GM12878 (cell line): ENCODE measurements at regions not wholly inside any gene's neighbourhood (a gene's known extent, or its start where the extent isn't known, plus 50 kb on each side); places are given as distances from the start of the nearest gene placed in this dataset.

Experiments used
- ASH2L ChIP-seq: fragments of 300-600, 200-600 bp; sonication (generic); IDR thresholded peaks from 2 replicates; pipeline ENCODE4 v1.6.1; 2017; ENCODE audit warnings: low read depth, mild to moderate bottlenecking, borderline replicate concordance
- BACH1 ChIP-seq: fragments of 450-650 bp; IDR thresholded peaks from 2 replicates; pipeline ENCODE4 v1.6.1; 2017; ENCODE audit warnings: mild to moderate bottlenecking, borderline replicate concordance
- BMI1 ChIP-seq: fragments of 450-650 bp; IDR thresholded peaks from 2 replicates; pipeline ENCODE4 v1.6.1; 2016; ENCODE audit warnings: mild to moderate bottlenecking, moderate library complexity, borderline replicate concordance
- CEBPB ChIP-seq, 2 experiments: fragments of 150-350 bp in 1 of 2; IDR thresholded peaks; 2 replicates each; pipeline ENCODE4 v1.6.1; 2012 to 2014; ENCODE audit warnings: low read depth in 2 of 2, low read length in 2 of 2, borderline replicate concordance in 1 of 2, inconsistent platforms in 1 of 2
- EP300 ChIP-seq, 2 experiments: fragments of 150-350 bp in 1 of 2; IDR thresholded peaks; 2 replicates each; pipeline ENCODE4 v1.6.1; 2011 to 2012; ENCODE audit warnings: low read depth in 2 of 2, low read length in 2 of 2, borderline replicate concordance in 1 of 2, improper control_type of control experiment in 1 of 2, inconsistent platforms in 1 of 2; ENCODE audit not compliant: control insufficient read depth in 1 of 2
- NFYB ChIP-seq: IDR thresholded peaks from 2 replicates; pipeline ENCODE4 v1.6.1; 2011; ENCODE audit warnings: low read depth, mild to moderate bottlenecking, low read length, improper control_type of control experiment, moderate library complexity; ENCODE audit not compliant: insufficient read depth
- POLR2A ChIP-seq: IDR thresholded peaks from 2 replicates; pipeline ENCODE4 v1.6.1; 2011; ENCODE audit warnings: low read depth, mild to moderate bottlenecking, low read length
- POLR2AphosphoS5 ChIP-seq: IDR thresholded peaks from 2 replicates; pipeline ENCODE4 v1.6.1; 2011; ENCODE audit warnings: mild to moderate bottlenecking, low read length, inconsistent platforms
- TF ChIP-seq, protein P1 (sequence below), 3 experiments: IDR thresholded peaks in 2 of 3; conservative IDR thresholded peaks in 1 of 3; 2 replicates each; pipeline ENCODE4 v1.5.1; 2011; ENCODE audit warnings: low read depth in 3 of 3, low read length in 3 of 3, mild to moderate bottlenecking in 3 of 3, control low read depth in 2 of 3, moderate library complexity in 2 of 3, inconsistent platforms in 1 of 3, mixed read lengths in 1 of 3; ENCODE audit not compliant: control insufficient read depth in 2 of 3, insufficient read depth in 1 of 3; ENCODE audit errors: extremely low read depth in 1 of 3
- TF ChIP-seq, protein P2 (sequence below): fragments of 150-350 bp; IDR thresholded peaks from 2 replicates; pipeline ENCODE4 v1.6.1; 2014; ENCODE audit warnings: mild to moderate bottlenecking, low read depth, low read length
- TF ChIP-seq, protein P3 (sequence below): IDR thresholded peaks from 2 replicates; pipeline ENCODE4 v1.6.1; 2011; ENCODE audit warnings: borderline replicate concordance, low read depth, mild to moderate bottlenecking, moderate library complexity, mixed read lengths, low read length; ENCODE audit not compliant: insufficient read depth; ENCODE audit errors: extremely low read length

DNA sequence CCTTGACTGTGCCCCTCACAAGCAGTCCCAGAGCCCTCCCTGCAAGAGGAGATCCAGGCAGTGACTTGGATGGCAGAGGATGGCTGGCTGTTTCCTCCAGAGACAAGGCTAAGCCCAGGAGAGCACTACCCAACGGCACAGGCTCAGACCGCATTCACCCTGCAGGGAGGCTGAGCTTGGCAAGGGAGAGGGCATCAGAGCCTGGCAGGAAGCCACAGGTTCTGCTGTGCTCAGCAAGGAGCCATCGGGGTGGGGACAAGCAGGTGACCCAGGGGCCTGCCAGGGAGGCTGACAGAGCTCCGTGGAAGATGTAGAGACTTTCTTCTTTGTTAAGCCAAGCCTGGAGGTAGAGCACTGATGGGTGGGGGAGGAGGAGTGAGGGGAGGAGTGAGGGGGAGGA is 159.2 kb upstream of the CST7 start:
- TF ChIP-seq, protein P1, sequence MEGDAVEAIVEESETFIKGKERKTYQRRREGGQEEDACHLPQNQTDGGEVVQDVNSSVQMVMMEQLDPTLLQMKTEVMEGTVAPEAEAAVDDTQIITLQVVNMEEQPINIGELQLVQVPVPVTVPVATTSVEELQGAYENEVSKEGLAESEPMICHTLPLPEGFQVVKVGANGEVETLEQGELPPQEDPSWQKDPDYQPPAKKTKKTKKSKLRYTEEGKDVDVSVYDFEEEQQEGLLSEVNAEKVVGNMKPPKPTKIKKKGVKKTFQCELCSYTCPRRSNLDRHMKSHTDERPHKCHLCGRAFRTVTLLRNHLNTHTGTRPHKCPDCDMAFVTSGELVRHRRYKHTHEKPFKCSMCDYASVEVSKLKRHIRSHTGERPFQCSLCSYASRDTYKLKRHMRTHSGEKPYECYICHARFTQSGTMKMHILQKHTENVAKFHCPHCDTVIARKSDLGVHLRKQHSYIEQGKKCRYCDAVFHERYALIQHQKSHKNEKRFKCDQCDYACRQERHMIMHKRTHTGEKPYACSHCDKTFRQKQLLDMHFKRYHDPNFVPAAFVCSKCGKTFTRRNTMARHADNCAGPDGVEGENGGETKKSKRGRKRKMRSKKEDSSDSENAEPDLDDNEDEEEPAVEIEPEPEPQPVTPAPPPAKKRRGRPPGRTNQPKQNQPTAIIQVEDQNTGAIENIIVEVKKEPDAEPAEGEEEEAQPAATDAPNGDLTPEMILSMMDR (IDR thresholded peaks at IDR 0.05 in 2 of 3, conservative IDR thresholded peaks at IDR 0.05 in 1 of 3; ENCODE audit: control insufficient read depth in 2 of 3, extremely low read depth in 1 of 3, insufficient read depth in 1 of 3, low read depth in 3 of 3, low read length in 3 of 3), result no peak
- TF ChIP-seq CEBPB (IDR thresholded peaks at IDR 0.05; ENCODE audit: borderline replicate concordance in 1 of 2, low read depth in 2 of 2, low read length in 2 of 2) (no peak), POLR2A (no peak), NFYB (no peak), ASH2L (no peak), BACH1 (no peak), POLR2AphosphoS5 (no peak), EP300 (IDR thresholded peaks at IDR 0.05; ENCODE audit: borderline replicate concordance in 1 of 2, control insufficient read depth in 1 of 2, low read depth in 2 of 2, low read length in 2 of 2) (no peak), BMI1 (no peak)
- TF ChIP-seq, protein P2, sequence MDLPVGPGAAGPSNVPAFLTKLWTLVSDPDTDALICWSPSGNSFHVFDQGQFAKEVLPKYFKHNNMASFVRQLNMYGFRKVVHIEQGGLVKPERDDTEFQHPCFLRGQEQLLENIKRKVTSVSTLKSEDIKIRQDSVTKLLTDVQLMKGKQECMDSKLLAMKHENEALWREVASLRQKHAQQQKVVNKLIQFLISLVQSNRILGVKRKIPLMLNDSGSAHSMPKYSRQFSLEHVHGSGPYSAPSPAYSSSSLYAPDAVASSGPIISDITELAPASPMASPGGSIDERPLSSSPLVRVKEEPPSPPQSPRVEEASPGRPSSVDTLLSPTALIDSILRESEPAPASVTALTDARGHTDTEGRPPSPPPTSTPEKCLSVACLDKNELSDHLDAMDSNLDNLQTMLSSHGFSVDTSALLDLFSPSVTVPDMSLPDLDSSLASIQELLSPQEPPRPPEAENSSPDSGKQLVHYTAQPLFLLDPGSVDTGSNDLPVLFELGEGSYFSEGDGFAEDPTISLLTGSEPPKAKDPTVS, result no peak
- TF ChIP-seq, protein P3, sequence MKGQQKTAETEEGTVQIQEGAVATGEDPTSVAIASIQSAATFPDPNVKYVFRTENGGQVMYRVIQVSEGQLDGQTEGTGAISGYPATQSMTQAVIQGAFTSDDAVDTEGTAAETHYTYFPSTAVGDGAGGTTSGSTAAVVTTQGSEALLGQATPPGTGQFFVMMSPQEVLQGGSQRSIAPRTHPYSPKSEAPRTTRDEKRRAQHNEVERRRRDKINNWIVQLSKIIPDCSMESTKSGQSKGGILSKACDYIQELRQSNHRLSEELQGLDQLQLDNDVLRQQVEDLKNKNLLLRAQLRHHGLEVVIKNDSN, result no peak
